Prostate gland (tissue), 2 donors: ENCODE measurements at regions not wholly inside any gene's neighbourhood (a gene's known extent, or its start where the extent isn't known, plus 50 kb on each side); places are given as distances from the start of the nearest gene placed in this dataset.

Source experiments
- POLR2A ChIP-seq: fragments of 450-650 bp; IDR thresholded peaks from one replicate; pipeline ENCODE4 v1.6.1; 2016; ENCODE audit warnings: antibody characterized with exemption, mild to moderate bottlenecking
- POLR2AphosphoS5 ChIP-seq: sonication (generic); formaldehyde crosslinking; IDR thresholded peaks from one replicate; pipeline ENCODE4 v1.6.1; 2017; ENCODE audit warnings: antibody characterized with exemption
- TF ChIP-seq, protein P1 (sequence below), 4 experiments: fragments of 200-600 bp in 2 of 4; fragments of 450-650 bp in 2 of 4; sonication (generic) in 2 of 4; IDR thresholded peaks; 1 replicate in 3 of 4; 2 replicates in 1 of 4; pipeline ENCODE4 v1.5.1; 2016 to 2019; ENCODE audit warnings: antibody characterized with exemption in 4 of 4, mild to moderate bottlenecking in 2 of 4, moderate library complexity in 2 of 4

DNA sequence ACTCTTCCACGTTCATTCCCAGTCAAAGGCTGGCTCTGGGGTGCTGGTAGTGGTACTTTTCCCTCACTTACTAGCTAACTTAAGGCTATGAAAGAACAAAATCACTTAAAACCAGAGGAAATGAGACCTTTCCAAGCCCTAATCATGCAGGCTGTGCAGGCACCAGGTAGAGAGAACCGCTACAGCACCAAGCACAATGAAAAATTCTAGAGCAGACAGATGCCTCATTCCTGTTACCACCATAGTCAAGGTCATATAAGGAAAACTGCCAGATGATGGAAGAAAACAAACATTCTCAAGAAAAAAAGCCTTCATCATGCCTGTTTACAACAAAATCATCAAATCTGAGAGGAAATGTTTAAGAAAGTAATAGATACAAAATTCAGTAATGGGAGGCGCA lies 374.4 kb upstream of the PDE4D start:
- TF ChIP-seq, protein P1, sequence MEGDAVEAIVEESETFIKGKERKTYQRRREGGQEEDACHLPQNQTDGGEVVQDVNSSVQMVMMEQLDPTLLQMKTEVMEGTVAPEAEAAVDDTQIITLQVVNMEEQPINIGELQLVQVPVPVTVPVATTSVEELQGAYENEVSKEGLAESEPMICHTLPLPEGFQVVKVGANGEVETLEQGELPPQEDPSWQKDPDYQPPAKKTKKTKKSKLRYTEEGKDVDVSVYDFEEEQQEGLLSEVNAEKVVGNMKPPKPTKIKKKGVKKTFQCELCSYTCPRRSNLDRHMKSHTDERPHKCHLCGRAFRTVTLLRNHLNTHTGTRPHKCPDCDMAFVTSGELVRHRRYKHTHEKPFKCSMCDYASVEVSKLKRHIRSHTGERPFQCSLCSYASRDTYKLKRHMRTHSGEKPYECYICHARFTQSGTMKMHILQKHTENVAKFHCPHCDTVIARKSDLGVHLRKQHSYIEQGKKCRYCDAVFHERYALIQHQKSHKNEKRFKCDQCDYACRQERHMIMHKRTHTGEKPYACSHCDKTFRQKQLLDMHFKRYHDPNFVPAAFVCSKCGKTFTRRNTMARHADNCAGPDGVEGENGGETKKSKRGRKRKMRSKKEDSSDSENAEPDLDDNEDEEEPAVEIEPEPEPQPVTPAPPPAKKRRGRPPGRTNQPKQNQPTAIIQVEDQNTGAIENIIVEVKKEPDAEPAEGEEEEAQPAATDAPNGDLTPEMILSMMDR (IDR thresholded peaks at IDR 0.05) = no peak
- TF ChIP-seq POLR2A = no peak
- TF ChIP-seq POLR2AphosphoS5 = no peak
